DND-41 (cell line): ENCODE measurements at regions not wholly inside any gene's neighbourhood (a gene's known extent, or its start where the extent isn't known, plus 50 kb on each side); places are given as distances from the start of the nearest gene placed in this dataset.

Experiments used
- ATAC-seq: fragments of 200-7000 bp; cut with Tn5 transposase; 3 replicates; pipeline ENCODE4 v1.9.1; 2021; ENCODE audit warnings: low read depth; ENCODE audit not compliant: insufficient read depth
- DNase-seq: peaks from one replicate; pipeline ENCODE4 v3.0.0-alpha.2; 2020
- H2AFZ ChIP-seq: 2 replicates; pipeline ENCODE4 v1.6.0; 2012; ENCODE audit warnings: low read depth, low read length
- H3K27ac ChIP-seq: 2 replicates; pipeline ENCODE4 v1.5.1; 2012; ENCODE audit warnings: low read length, inconsistent platforms
- H3K27me3 ChIP-seq: fragments of 200-600 bp; sonication (generic); 2 replicates; pipeline ENCODE4 v1.6.0; 2012; ENCODE audit warnings: low read length, mild to moderate bottlenecking, inconsistent platforms; ENCODE audit not compliant: insufficient read depth, poor library complexity
- H3K36me3 ChIP-seq: 2 replicates; pipeline ENCODE4 v1.5.1; 2012; ENCODE audit warnings: low read length, inconsistent platforms; ENCODE audit not compliant: insufficient read depth
- H3K4me1 ChIP-seq: 2 replicates; pipeline ENCODE4 v1.5.1; 2012; ENCODE audit warnings: mild to moderate bottlenecking, low read length; ENCODE audit not compliant: insufficient read depth
- H3K4me2 ChIP-seq: 2 replicates; pipeline ENCODE4 v1.6.0; 2012; ENCODE audit warnings: mild to moderate bottlenecking, moderate library complexity, low read length, inconsistent platforms; ENCODE audit not compliant: insufficient read depth
- H3K4me3 ChIP-seq, 2 experiments: fragments of 200-600 bp in 1 of 2; shearing (Covaris generic) in 1 of 2; 2 replicates each; pipeline ENCODE4 v1.5.1; 2012 to 2016; ENCODE audit warnings: inconsistent platforms in 2 of 2, low read length in 2 of 2, mild to moderate bottlenecking in 2 of 2, low read depth in 1 of 2, moderate library complexity in 1 of 2
- H3K79me2 ChIP-seq: 2 replicates; pipeline ENCODE4 v1.6.0; 2012; ENCODE audit warnings: low read length, inconsistent platforms; ENCODE audit not compliant: insufficient read depth
- H3K9ac ChIP-seq: 2 replicates; pipeline ENCODE4 v1.6.0; 2012; ENCODE audit warnings: low read depth, mild to moderate bottlenecking, inconsistent platforms, low read length, moderate library complexity
- H3K9me3 ChIP-seq: 2 replicates; pipeline ENCODE4 v1.5.1; 2012; ENCODE audit warnings: low read length, moderate library complexity, mild to moderate bottlenecking, inconsistent platforms; ENCODE audit not compliant: insufficient read depth, severe bottlenecking
- H4K20me1 ChIP-seq: 2 replicates; pipeline ENCODE4 v1.6.0; 2012; ENCODE audit warnings: low read length; ENCODE audit not compliant: insufficient read depth
- EZH2 ChIP-seq: IDR thresholded peaks from 3 replicates; pipeline ENCODE4 v1.6.1; 2012; ENCODE audit warnings: borderline replicate concordance, low read depth, mild to moderate bottlenecking, moderate library complexity, low read length, inconsistent platforms; ENCODE audit not compliant: severe bottlenecking
- TF ChIP-seq, protein P1 (sequence below): IDR thresholded peaks from 2 replicates; pipeline ENCODE4 v1.5.1; 2012; ENCODE audit warnings: borderline replicate concordance, low read length, moderate library complexity, mild to moderate bottlenecking; ENCODE audit not compliant: poor library complexity, severe bottlenecking; ENCODE audit errors: extremely low read depth

DNA sequence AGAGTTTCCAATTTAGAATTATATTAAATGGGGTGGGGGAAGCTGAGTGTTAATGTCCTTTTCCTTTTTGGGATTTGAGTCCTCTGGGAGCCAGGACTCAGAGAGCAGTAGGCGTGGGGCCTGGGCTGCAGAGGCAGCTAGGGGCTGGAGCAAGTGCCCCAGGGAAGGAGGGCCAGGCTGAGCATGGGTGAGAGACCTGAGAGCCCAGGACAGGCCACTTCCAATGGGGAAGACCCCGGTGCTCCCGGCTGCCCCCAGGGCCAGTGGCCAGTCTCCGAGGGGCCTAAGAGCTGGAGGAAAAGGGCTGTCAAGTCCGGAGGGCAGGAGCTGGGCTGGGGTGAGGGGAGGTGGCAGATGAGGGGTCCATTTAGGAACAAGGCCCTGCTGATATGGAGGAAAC, 371.5 kb downstream of the ZNF536 start:
- H3K4me2 ChIP-seq = no peak overlapping the region
- H3K27ac ChIP-seq = no peak overlapping the region
- no peaks in the 10 kb centered on the region for H3K79me2 ChIP-seq
- no peak overlapping the region for H2AFZ ChIP-seq
- H3K36me3 ChIP-seq = no peaks in the 10 kb centered on the region
- no peak overlapping the region for H3K9ac ChIP-seq
- no peaks in the 10 kb centered on the region for H4K20me1 ChIP-seq
- DNase-seq = no peak
- H3K27me3 ChIP-seq = peaks cover 5% of the 10 kb centered on the region
- no peak for ATAC-seq
- TF ChIP-seq, protein P1, sequence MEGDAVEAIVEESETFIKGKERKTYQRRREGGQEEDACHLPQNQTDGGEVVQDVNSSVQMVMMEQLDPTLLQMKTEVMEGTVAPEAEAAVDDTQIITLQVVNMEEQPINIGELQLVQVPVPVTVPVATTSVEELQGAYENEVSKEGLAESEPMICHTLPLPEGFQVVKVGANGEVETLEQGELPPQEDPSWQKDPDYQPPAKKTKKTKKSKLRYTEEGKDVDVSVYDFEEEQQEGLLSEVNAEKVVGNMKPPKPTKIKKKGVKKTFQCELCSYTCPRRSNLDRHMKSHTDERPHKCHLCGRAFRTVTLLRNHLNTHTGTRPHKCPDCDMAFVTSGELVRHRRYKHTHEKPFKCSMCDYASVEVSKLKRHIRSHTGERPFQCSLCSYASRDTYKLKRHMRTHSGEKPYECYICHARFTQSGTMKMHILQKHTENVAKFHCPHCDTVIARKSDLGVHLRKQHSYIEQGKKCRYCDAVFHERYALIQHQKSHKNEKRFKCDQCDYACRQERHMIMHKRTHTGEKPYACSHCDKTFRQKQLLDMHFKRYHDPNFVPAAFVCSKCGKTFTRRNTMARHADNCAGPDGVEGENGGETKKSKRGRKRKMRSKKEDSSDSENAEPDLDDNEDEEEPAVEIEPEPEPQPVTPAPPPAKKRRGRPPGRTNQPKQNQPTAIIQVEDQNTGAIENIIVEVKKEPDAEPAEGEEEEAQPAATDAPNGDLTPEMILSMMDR = no peak
- TF ChIP-seq EZH2 = no peak
- no peak overlapping the region for H3K4me3 ChIP-seq
- no peaks in the 10 kb centered on the region for H3K4me1 ChIP-seq
- H3K9me3 ChIP-seq = no peaks in the 10 kb centered on the region

DNA sequence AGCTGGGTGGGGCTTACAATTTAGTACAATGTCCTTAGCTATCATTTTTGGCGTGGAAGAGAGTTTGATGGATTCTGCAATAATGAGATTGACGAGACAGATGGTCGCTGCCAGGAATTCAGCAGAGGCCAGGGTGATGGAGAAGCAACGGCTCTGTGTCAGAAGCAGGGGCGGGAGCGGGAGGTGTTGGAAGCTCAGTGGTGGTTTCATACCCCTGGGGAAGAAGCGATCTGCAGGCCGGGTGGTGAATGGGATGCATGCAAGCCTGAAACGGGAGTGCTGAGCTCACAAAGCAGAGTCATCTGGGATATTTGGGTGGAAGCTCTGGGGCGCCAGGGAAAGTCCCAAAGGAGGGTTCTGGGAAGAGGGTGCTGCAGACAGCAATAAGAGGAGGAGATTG, 370.8 kb downstream of the ZNF536 start:
- Histone ChIP-seq H3K36me3 (no peaks in the 10 kb centered on the region), H3K4me1 (no peaks in the 10 kb centered on the region), H3K9ac (no peak overlapping the region), H3K9me3 (no peaks in the 10 kb centered on the region), H3K79me2 (no peaks in the 10 kb centered on the region), H3K27ac (no peak overlapping the region), H2AFZ (no peak overlapping the region), H3K4me2 (no peak overlapping the region), H4K20me1 (no peaks in the 10 kb centered on the region), H3K4me3 (no peak overlapping the region), H3K27me3 (peaks cover 5% of the 10 kb centered on the region)
- ATAC-seq (no peak), DNase-seq (no peak)
- no peak for TF ChIP-seq EZH2
- TF ChIP-seq, protein P1 = no peak

DNA sequence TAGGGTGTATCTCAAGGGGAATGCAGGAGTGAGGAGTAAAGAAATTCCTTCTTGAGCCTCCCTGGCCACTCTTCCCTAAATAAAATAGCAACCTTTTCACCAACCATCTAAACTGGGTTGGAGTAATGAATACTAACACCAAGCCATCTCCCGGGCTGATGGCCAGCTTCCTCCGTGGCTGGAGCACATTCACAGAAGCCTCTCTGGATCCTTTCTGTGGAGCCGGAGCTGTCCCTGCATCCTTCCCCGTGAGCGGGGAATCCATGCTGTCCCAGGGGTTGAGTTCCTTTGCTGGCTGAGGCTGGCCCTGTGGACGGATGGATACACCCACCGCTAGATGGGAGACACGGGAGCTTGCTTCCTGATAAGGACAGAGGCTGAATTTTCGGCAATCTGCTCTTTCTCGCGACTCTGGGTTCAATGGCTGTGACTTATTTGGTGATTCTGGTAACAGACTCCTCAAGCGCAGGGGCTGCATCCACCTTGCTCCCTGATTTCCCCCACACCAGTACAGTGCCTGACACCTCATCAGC, 370.3 kb downstream of the ZNF536 start:
- no peak overlapping the region for H3K27ac ChIP-seq
- H3K79me2 ChIP-seq = no peaks in the 10 kb centered on the region
- H4K20me1 ChIP-seq = no peaks in the 10 kb centered on the region
- no peak overlapping the region for H3K9ac ChIP-seq
- H3K4me3 ChIP-seq = no peak overlapping the region
- DNase-seq = no peak
- no peaks in the 10 kb centered on the region for H3K36me3 ChIP-seq
- ATAC-seq = no peak
- no peak overlapping the region for H2AFZ ChIP-seq
- H3K27me3 ChIP-seq = peaks cover 5% of the 10 kb centered on the region
- H3K4me1 ChIP-seq = no peaks in the 10 kb centered on the region
- no peak overlapping the region for H3K4me2 ChIP-seq
- H3K9me3 ChIP-seq = no peaks in the 10 kb centered on the region
- TF ChIP-seq EZH2 = no peak
- TF ChIP-seq, protein P1 = no peak

DNA sequence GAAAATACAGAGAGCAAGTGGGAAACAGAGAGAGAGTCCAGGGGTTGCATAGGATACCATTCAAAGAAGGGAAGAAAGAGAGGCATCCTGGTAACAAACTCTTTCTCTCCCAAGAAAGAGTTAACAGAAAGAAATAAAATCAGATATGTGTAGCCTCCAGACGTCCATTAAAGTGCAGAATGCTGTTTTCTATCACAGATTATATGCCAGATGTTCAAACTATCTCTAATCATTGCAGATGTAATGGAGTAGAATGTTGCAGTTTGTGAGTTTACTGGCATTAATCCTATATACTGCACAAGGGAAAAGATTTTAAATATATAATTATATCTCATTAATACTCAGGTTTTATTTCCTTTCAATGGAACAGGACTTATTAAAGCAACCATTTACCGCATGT, 369.4 kb downstream of the ZNF536 start:
- no peaks in the 10 kb centered on the region for H3K36me3 ChIP-seq
- no peaks in the 10 kb centered on the region for H3K9me3 ChIP-seq
- DNase-seq = no peak

More for the DNA sequence above, 369.4 kb downstream of the ZNF536 start:
- TF ChIP-seq, protein P1 = no peak
- TF ChIP-seq EZH2 = no peak
- no peak overlapping the region for H3K9ac ChIP-seq
- peaks cover 10% of the 10 kb centered on the region for H3K27me3 ChIP-seq
- no peaks in the 10 kb centered on the region for H3K79me2 ChIP-seq
- H3K4me2 ChIP-seq = no peak overlapping the region
- no peak for ATAC-seq
- H2AFZ ChIP-seq = no peak overlapping the region
- no peak overlapping the region for H3K4me3 ChIP-seq
- H3K27ac ChIP-seq = no peak overlapping the region
- H4K20me1 ChIP-seq = no peaks in the 10 kb centered on the region
- no peaks in the 10 kb centered on the region for H3K4me1 ChIP-seq
